Epidermal melanocyte (primary cell): ENCODE measurements at regions not wholly inside any gene's neighbourhood (a gene's known extent, or its start where the extent isn't known, plus 50 kb on each side); places are given as distances from the start of the nearest gene placed in this dataset.

Experiments used
- DNase-seq: peaks from one replicate; pipeline ENCODE4 v3.0.0; 2011; ENCODE audit warnings: low spot score; ENCODE audit not compliant: insufficient read length

DNA sequence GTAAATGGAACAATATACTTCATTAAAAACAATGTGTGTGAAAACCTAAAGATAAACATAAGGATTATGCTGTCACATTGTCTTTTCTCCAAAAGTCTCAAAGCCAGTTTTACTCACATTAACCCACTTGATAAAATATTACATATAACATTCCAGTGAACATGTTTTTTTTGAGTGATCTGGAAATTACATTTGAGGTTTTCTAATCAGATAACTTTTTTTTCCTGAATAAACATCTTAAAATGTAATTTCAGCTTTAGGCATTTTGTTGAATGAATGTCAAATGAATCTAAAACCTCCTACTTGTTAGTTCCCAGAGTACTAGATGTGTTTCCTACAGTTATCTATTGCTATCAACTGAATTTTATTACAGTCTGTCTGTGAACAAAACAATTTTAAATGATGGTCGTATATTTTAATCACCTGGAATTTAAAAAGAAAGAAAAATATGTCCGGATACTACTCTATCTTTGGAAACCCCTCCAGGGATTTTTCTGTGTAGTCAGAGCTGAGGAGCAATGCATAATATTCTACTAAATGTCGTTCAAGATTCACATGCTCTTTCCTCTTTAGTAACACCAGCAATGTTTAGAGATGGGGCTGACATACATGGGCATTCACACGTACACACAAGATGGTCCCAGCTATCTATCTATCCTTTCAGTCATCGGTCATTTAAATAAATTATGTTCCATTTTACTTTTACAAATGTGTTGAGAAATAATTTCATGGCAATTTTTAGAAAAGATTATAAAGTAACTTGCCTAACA lies 283.9 kb downstream of the KLF12 start:
- DNase-seq, result no peak

DNA sequence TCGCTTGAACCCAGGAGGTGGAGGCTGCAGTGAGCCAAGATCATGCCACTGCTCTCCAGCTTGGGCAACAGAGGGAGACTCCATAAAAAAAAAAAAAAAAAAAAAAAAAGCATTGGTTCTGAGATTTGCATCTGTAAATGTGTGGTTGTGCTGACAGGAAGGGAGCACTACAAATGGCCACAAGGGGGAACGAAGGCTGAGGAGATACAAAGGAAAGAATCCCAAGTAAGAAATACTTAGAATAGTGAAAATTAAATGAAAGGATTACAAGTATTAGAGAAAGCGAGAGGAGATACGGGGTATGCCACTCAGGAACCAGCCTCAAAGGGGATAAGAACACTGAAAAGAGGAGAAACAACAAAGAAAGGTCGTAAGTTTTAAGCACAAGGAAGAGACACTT lies 284.9 kb downstream of the KLF12 start:
- no peak for DNase-seq

DNA sequence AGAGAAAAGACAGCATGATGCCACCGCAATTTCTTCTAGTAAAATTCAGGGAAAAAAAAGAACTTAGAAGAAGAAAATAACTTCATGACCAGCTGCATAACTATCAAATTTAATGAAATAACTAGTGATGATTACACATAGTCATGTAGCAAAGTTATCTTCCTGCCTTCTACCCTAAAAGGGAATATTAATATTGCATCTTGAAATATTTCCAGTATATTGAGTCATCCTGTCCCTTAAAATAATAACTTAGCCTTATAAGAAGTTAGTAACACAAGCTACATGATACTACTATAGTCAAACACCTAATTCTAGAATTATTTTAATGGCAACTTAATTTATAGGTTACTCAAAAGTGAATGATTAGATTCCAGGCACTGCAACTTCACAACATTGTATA lies 289.2 kb downstream of the KLF12 start:
- no peak for DNase-seq

DNA sequence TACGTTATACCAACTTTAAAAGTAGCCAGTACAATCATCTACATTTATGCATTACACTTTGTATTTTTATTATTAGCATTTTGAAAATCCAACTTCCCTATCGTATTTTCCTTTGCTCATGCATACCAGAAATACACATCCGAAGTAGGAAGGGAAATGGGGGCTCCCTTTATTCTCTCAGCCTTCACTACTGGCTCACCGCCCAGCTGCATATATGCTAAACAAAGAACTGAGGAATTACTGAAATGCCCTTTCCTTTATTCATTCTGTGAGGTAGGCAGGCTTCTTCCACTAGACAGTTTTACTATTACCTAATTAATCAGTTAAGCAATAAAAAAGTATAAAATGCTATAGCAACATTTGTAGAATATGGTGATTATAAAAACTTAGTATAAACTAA lies 291.6 kb downstream of the KLF12 start:
- DNase-seq, result no peak

DNA sequence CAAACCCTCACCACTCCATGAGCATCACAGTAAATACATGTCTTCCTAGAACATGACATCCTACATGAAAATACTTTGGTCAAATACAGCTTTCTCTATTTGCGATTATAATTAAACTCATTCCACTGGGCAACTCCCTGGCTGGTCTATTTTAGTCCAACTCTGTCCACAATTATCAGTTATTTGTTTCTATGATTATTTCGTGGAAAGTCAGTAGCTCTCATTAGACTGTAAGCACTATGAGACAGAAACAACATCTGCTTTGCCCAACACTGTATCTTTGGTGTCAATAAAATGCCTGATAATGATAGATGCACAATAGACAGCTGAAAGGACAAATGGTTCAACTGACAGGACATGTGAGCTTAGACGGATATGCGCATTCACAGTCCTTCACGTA lies 292.0 kb downstream of the KLF12 start:
- DNase-seq, result no peak

DNA sequence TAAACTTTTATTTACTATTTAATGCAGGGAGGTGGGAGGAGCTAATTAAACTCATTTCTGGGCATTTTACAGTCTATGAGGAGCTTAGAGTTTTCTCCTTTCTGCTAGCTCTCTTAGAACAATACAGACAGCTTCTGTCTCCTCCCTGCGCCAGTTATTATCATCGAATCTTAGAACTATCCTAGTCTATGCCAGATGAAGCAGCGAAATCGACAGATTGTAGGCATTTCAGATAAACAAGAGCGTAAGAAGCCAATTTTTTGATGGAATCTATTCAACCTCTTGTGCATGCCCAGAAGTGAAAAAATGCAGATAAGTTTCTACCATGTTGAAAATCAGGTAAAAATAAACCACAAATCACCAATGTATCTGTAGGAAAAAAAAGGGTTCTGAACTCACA lies 297.1 kb downstream of the KLF12 start:
- no peak for DNase-seq

DNA sequence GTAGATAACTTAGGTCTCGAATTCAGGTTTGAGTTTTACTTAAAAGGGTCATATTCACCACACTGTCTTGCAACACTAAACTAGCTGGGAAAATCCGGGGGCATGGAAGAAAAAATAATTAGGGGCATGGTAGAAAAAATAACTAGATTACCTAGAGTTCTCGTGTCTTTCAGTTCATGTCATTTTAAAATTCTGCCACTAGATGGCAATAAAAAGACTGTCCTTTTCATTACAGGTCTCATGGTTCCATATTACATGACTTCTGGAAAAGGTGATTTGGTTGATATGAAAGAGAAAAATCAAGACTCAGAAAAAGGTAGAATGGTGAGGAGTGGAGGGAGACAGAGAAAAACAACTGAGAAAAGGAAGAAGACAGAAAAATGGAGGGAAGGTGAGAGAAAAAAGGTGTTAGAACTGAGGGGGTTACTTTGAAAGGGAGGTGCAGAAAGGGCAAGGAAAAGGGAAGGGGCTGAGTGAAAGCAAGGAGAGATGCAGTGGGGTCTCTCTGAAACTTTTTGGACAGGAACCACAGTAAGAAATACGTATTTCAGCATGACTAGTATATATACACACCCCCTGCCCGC lies 299.0 kb downstream of the KLF12 start:
- DNase-seq, result peak; percentile 57

DNA sequence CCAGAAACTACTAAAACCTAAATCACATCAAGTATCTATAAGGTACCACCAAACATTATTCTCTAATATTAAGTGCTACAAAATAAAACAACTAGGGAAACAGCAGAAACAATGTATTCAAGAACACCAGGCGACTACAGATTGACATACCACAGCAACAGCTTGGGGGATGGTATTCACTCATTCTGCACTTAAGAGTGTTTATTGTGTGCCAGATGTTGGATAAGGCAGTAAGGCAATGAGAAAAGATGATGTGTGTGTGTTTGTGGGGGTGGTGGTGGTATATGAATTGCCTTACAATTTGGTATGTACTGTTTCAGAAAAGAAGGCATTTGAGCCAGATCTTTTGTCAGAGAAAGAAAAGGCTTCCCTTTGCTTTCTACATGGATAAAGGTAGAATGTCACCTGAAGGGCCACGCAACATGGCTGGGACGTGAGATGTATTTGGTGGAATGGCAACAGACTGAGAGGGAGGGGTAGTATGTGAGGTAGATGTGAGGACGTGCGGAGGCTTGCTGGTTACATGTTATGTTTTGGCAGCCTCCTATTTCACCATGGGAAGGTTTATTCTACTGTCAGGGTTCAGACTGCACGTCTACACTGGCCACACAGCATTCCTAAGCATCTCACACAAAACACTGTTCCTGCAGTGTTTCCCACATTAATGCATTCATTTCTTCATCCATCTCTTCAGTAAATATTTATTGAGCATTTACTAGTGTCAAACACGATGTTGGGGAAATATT lies 300.7 kb downstream of the KLF12 start:
- no peak for DNase-seq

DNA sequence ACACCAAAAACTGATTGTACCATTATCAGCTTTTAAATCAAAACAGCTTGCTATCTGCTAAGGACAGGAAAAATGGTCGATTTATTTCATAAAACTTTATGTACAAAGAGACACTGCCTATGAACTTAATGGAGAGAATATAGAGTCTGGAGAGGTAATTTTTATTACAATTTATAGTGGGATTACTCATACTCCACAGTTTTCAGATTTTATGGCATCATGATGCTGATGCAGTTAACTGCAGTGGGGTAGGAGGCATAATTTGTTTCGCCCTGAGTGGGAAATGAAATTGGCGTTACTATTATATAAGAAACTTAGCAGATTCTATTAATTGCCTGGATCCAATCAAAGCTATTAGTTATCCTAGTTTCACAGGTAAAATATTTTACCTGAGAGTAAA lies 301.4 kb downstream of the KLF12 start:
- no peak for DNase-seq

DNA sequence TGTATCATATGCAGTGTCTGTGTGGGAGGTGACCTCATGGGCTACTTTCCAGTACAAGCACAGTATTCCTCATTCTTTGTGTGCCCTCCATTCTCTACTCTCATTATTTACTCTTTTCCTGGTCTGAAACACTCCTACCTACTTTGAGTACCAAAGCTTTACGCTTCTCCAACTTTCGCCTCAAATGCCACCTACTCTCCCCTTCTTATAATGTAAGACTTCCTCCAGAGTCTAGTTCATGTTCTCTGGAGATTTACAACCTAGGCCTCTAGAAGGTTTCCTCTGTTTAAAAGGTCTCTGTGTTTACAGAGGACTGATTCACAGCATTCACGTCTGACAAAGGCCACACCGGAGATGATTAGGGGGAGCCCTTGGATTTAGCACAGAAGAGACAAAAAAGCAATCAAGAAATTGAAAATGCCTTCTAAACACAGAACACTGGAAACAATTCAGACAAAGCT lies 302.0 kb downstream of the KLF12 start:
- no peak for DNase-seq

DNA sequence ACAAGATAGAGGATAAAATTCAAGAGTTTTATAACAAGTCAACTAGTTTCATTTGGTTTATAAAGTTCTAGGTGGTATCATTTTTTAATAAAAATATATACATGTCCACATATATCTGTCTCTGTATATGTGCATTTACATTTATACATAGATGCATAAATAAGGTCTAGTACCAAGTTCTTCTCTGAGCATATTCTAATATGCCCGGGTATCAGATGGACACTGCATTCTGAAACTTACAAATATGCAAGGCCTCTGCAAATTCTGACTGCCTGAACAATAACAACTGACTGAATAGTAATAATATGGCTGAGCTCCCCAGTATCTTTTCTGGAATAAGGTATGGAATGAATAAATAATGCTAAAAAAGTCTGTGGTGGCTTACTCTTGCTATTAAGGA lies 304.8 kb downstream of the KLF12 start:
- DNase-seq, result no peak

DNA sequence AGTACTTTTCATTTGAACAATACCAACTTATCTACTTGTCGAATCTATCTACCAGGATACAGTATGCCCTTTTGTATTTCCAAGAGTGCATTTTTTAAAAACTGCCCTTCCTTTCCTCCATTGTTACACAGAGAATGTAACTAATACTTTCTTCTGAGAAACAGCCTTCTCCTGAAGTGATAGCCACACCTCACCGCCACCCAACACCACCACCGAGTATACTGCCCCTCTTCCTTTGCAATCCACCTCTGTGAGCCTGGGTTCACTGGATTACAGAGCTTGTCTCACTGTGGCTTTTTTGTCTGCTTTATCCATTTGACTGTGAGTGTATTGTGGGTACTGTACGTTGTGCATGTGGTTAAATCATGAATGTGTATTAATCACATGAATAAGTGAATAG lies 305.4 kb downstream of the KLF12 start:
- no peak for DNase-seq

DNA sequence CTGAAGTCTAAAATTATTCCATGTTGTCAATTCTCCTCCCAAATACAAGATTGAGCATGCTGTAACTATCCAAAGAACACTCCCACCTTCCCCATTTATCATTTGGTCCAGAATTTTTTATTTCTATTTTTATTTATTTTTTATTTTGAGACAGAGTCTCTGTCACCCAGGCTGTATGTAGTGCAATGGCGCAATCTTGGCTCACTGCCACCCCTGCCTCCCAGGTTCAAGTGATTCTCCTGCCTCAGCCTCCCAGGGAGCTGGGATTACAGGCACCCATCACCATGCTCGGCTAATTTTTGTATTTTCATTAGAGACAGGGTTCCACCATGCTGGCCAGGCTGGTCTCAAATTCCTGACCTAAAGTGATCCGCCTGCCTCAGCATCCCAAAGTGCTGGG lies 306.8 kb downstream of the KLF12 start:
- DNase-seq, result no peak

DNA sequence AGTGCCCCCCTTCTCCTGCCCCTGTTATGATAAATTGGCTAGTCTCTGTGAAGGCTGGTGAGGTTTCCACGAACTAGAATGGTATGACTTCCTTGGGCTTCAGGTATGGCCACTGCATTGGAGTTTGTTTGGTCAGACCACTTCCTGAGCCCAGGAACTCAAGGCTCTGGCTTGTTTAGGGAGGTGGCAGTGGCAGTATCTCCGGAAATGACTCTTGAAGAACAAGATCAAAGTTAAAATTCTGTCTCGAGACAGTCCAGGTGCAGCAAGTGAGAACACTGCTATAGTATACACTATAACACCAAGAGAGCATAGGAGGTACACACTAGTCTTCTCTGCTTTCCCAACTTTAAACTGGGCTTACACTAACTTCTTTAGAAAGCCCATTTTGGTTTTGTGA lies 309.1 kb downstream of the KLF12 start:
- DNase-seq, result no peak

DNA sequence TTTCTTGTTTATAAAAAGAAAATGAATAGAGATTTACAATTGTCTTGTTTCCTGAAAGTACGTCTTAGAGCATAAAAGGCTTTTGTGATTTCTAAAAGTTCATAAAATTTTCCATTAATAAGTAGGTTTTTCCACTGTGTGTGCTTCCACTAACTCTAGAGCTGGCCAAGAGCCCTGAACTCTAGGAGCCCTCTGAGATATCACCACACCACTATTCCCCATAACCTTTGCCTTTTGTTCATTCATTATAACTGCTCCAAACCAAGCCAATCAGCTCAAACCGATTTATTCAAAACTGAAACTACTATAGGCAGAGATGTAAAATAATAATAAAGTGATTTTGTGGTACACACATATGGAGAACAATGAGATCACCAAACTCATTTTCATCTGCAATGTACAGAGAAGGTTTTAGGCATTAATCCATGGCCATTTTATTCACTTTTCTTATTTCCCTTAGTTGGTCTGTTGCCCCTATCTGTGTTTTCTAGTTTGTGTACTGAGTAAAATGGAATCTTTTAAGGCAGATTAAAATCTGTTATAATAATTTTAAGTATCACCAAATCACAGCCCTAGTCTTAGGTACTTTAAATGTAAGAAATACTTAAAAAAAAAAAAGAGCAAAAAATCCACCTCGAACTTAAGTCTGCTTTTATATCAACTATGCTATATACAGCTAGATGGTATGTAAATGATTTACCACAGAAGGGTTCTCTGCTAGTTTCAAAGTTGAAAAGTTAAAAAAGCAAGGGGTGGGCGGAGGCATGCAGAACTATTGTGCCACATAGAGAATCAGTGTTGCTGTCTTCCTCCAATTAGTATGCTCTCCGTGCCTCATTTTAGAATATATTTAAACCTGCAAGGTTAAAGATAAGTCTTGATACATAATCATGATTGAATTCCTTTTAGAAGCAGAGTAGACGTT lies 311.3 kb downstream of the KLF12 start:
- no peak for DNase-seq

DNA sequence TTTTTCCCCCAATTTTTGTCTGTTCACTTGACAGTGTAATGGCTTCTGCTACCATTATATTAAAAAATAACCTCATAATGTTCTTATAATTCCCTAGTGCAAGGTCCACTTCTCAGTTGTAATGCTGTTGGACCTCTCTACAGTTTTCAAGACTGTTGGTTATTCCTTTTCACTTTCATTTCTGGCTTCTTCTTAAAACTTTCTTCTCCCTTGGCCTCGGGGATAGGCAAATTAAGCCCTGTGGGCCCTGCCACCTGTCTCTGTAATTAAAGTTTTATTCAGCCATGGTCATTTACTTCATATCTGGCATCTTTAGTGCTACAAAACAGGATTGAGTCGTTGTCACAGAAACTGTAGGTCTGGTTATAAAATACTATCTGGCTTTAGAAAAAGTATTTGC lies 313.5 kb downstream of the KLF12 start:
- no peak for DNase-seq

DNA sequence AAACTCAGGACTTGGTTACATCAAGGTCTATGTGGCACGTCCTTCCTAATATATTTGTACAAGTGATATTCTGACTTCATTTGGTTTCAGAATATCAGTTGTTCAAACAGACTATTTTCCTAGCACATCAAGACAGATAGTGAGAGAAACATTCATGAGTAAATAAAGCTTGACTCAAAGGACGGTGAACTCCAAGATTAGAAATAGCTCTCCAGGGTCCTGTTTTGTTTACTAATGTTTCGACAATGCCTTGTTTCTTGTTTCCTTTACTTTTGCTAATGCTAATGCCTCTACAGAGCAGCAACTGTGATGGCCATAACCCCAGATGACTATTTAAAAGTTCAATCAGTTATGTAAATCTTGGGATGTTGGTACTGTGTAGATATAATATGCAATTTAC lies 313.9 kb downstream of the KLF12 start:
- no peak for DNase-seq

DNA sequence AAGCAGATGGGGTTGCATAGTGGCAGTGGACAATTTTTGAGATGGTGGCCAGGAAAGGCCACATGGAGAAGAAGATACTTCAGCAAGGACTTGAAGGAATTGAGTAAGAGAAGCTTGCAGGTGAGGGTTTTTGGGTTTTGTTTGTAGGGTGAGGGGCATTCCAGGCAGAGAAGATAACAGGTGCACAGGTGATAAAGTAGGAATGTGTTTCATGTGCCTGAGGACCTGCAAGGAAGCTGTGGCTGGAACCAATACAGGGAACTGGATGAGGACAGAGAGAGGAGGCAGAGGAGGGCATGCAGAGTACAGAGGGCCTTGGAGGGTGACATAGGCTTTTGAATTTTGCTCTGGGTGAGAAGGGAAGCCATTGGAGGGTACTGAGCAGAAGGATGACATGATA lies 314.5 kb downstream of the KLF12 start:
- no peak for DNase-seq

DNA sequence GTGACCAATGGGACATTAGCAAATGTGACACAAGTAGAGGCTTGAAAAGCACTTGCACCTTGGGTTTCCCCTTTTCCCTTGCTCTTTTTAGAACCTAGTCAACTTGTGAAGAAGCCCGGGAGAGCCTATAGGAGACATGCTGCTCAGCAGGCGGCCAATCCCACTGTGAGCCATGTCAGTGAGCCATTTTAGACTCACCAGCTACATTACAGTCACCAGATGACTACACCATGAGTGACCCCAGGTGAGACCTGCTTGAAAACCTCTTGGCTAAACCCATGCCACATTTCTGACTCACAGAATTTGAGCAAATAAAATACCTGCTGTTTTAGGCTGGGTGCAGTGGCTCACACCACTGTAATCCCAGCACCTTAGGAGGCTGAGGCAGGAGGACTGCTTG lies 317.5 kb downstream of the KLF12 start:
- no peak for DNase-seq

DNA sequence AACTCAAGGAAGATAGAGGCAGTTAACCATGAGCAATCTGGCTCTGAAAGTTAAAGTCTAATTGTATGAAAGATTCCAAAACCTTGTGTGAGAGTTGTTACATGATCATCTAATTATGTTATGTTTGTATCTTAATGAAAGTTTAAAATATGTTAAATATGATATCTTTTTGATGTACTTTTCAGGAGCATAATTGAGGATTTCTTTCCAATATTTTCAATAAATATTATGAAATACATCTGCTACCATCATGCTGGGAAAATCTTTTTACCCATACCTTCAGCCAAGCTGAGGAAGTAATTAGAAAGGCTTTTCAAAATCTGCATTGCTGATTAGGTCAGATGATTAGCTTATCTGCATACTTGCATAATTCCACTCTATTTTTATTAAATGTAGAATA lies 318.4 kb downstream of the KLF12 start:
- no peak for DNase-seq

DNA sequence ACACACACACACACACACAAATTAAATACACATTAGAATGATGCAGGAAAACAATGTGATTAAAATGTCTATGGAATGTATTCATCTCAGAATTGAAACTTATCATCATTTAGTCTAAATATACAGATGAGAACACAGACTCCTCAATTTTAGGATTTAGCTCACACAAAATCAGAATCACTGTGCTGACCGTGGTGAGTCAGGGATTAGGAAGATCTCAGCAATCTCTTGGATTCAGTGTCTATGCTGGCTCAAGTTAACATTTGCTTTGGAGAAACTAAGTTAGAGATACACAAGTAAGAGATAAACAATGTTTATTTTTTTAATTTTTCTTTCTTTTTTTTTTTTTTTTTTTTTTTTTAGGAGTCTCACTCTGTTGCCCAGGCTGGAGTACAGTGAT lies 323.6 kb downstream of the KLF12 start:
- DNase-seq, result no peak

DNA sequence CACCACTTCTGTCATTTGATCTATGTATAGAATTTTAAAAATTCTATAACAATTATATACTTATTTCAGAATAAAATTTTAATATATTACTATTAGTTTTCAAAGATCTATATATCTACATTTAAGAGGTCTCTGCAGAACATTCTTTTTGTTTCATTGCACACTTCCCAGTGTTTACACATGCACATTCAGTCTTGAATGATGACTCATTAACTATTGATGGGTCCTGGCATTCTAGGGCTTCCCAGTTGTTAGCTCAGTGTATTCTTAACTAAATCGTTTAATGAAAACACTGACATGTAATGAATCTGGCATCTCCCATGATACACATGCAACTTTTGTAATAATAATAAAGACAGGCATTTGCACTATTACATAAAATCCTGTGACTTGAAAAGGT lies 324.6 kb downstream of the KLF12 start:
- no peak for DNase-seq
